D721Med (cell line): ENCODE measurements at regions not wholly inside any gene's neighbourhood (a gene's known extent, or its start where the extent isn't known, plus 50 kb on each side); places are given as distances from the start of the nearest gene placed in this dataset.

ENCODE experiments used
- DNase-seq: peaks from one replicate; pipeline ENCODE4 v3.0.0; 2011; ENCODE audit warnings: low spot score; ENCODE audit not compliant: insufficient read length
- FAIRE-seq: peaks from 2 replicates; lab custom pipeline; 2011; peaks lifted over from hg19 to GRCh38; lab: Jason Lieb, UNC
- CTCF ChIP-seq: IDR thresholded peaks from 2 replicates; pipeline ENCODE4 v1.5.1; 2012; ENCODE audit warnings: mild to moderate bottlenecking, control low read depth; ENCODE audit not compliant: insufficient read depth; ENCODE audit errors: missing control alignments

- DNase-seq (no peak), FAIRE-seq (peak; percentile 11)
- no peak for TF ChIP-seq CTCF
These were observed 709.3 kb upstream of the KLHL1 start for GRCh38 chr13:70817576-70817975.

DNA sequence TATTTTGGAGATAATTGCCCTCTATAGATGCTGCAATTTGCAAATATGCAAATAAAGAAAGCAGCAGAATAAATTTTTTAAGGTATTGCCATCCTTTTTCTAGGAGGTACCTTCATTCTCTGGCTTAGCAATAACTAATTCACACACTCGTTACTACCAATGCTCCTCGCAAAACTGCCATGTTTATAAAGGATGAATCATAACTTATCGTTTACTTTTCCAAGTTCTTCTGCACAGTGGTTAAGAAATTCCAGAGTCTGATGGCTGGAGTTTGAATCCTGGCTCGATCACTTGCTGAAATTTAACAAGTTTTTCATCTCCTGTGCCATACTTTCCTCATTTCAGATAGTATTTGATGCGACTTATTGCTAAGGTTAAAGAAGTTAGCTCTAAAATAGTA lies 708.6 kb upstream of the KLHL1 start:
- peak; percentile 16 for FAIRE-seq
- no peak for TF ChIP-seq CTCF
- no peak for DNase-seq

DNA sequence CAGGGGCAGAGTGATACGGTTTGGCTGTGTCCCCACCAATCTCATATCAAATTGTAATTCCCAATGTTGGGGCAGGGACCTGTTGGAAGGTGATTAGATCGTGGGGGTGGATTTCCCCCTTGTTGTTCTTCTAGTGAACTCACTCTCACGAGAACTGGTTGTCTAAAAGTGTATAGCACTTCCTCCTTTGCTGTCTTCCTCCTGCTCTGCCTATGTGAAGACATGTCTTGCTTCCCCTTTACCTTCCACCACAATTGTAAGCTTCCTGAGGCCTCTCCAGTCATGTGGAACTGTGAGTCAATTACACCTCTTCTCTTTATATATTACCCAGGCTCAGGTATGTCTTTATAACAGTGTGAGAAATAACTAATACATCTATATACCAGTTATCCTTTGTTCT lies 706.4 kb upstream of the KLHL1 start:
- FAIRE-seq, result no peak
- no peak for DNase-seq
- no peak for TF ChIP-seq CTCF

DNA sequence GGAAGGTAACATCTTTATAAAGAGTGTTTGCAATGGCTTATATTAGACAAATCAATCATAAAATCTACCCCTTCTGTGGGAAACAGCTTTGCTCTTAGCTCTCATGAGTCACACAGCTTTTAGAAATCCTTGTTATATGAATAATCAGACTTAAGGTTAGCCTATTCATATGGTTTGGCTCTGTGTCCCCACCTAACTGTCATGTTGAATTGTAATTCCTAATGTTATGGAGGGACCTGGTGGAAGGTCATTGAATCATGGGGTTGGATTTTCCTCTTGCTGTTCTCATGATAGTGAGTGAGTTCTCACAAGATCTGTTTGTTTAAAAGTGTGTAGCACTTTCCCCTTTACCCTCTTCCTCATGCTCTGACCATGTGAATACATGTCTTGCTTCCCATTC lies 704.2 kb upstream of the KLHL1 start:
- FAIRE-seq (no peak), DNase-seq (no peak)
- no peak for TF ChIP-seq CTCF

GRCh38 chr13:70809588-70809987 lies 701.3 kb upstream of the KLHL1 start:
- DNase-seq (no peak), FAIRE-seq (no peak)
- no peak for TF ChIP-seq CTCF

DNA sequence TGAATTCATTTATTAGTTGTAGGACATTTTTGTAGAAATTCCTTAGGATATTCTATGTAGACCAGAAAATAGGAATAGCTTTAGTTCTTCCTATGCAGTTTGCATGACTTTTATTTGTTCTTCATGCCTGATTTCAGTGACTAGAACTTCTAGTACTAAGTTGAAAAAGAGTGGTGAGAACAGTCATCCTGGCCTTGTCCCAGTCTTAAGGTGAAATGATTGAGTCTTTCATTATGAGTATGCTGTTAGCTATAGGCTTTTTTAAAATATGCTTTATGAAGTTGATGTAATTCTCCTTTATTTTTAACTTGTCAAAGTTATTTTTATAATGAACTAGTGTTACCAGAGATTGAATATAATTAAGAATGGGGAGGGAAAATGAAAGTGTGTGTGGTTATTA lies 690.1 kb upstream of the KLHL1 start:
- no peak for TF ChIP-seq CTCF
- DNase-seq (no peak), FAIRE-seq (no peak)

DNA sequence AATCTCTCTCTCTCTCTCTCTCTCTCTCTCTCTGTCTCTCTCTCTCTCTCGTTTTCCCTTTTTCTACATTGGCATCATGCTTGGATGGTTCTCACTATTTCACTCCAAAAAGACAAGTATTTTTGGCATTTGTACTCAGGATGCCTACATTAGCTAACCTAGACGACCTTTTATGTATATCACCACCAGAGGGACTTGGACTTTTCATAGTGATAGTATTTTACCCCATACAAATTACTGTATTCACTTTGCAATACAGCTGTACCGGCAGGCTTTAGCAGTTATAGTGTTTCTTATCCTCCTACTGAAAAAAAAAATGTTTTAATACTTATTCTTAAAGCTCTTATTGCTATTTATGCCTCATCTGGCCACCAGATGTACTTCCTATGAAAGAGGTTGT lies 687.2 kb upstream of the KLHL1 start:
- no peak for DNase-seq
- no peak for TF ChIP-seq CTCF
- peak; percentile 25 for FAIRE-seq
